Ascending aorta (tissue), 2 donors: ENCODE measurements at regions not wholly inside any gene's neighbourhood (a gene's known extent, or its start where the extent isn't known, plus 50 kb on each side); places are given as distances from the start of the nearest gene placed in this dataset.

Source experiments
- DNase-seq, 2 donors: peaks; one replicate each; pipeline ENCODE4 v3.0.0-alpha.2; 2019; ENCODE audit warnings: low spot score in 2 of 2
- H3K27ac ChIP-seq, 2 donors: fragments of 200-600 bp; sonication (generic); one replicate each; pipeline ENCODE4 v1.5.1; 2016 to 2017; ENCODE audit warnings: mild to moderate bottlenecking in 1 of 2
- H3K27me3 ChIP-seq: fragments of 200-600 bp; sonication (generic); one replicate; pipeline ENCODE4 v1.5.1; 2017
- H3K36me3 ChIP-seq, 2 donors: fragments of 200-600 bp; sonication (generic); one replicate each; pipeline ENCODE4 v1.5.1; 2016
- H3K4me1 ChIP-seq, 2 donors: fragments of 200-600 bp; sonication (generic); one replicate each; pipeline ENCODE4 v1.5.1; 2016 to 2017; ENCODE audit warnings: mild to moderate bottlenecking in 1 of 2
- H3K4me3 ChIP-seq, 2 donors: fragments of 200-600 bp; sonication (generic); one replicate each; pipeline ENCODE4 v1.5.1; 2016 to 2017; ENCODE audit warnings: mild to moderate bottlenecking in 1 of 2
- H3K9me3 ChIP-seq, 2 donors: fragments of 200-600 bp; sonication (generic); one replicate each; pipeline ENCODE4 v1.5.1; 2016
- CTCF ChIP-seq, 3 experiments: fragments of 200-600 bp in 2 of 3; fragments of 450-650 bp in 1 of 3; sonication (generic) in 2 of 3; IDR thresholded peaks; one replicate each; pipeline ENCODE4 v1.5.1; 2016 to 2019; ENCODE audit warnings: antibody characterized with exemption in 3 of 3, mild to moderate bottlenecking in 1 of 3, moderate library complexity in 1 of 3
- intact Hi-C: fragments of 100-400 bp; cut with DNase I; formaldehyde crosslinking; loops from one replicate; pipeline ENCODE4 v1.15.1; 2023

GRCh38 chr1:162919034-162919433 lies 58.1 kb upstream of the CCDC190 start:
- DNase-seq = no peak
- H3K4me1 ChIP-seq = no peaks in the 10 kb centered on the region
- H3K9me3 ChIP-seq = peaks cover 0 to 4% of the 10 kb centered on the region in 2 donors
- no peaks in the 10 kb centered on the region for H3K36me3 ChIP-seq
- H3K27ac ChIP-seq = no peak overlapping the region
- no peak for TF ChIP-seq CTCF (IDR thresholded peaks at IDR 0.05)
- H3K27me3 ChIP-seq = no peaks in the 10 kb centered on the region
- no peak overlapping the region for H3K4me3 ChIP-seq
- intact Hi-C loops = no loop called here

GRCh38 chr1:162918151-162918754 lies 57.3 kb upstream of the CCDC190 start:
- H3K36me3 ChIP-seq = no peaks in the 10 kb centered on the region
- H3K27me3 ChIP-seq = no peaks in the 10 kb centered on the region
- H3K4me1 ChIP-seq = no peaks in the 10 kb centered on the region
- H3K27ac ChIP-seq = no peak overlapping the region
- intact Hi-C loops = no loop called here
- no peak for TF ChIP-seq CTCF (IDR thresholded peaks at IDR 0.05)
- no peak for DNase-seq
- H3K9me3 ChIP-seq = peaks cover 0 to 4% of the 10 kb centered on the region in 2 donors
- no peak overlapping the region for H3K4me3 ChIP-seq

- Histone ChIP-seq H3K4me3 (no peak overlapping the region), H3K36me3 (no peaks in the 10 kb centered on the region), H3K9me3 (peaks cover 0 to 12% of the 10 kb centered on the region in 2 donors), H3K27me3 (no peaks in the 10 kb centered on the region), H3K4me1 (no peaks in the 10 kb centered on the region), H3K27ac (no peak overlapping the region)
- intact Hi-C loops = no loop called here
- TF ChIP-seq CTCF (IDR thresholded peaks at IDR 0.05) = no peak
- DNase-seq = no peak
Observed at GRCh38 chr1:162916821-162917613, 56.0 kb upstream of the CCDC190 start.

GRCh38 chr1:162916407-162916806 lies 55.4 kb upstream of the CCDC190 start:
- TF ChIP-seq CTCF (IDR thresholded peaks at IDR 0.05) = no peak
- intact Hi-C loops = no loop called here
- Histone ChIP-seq H3K36me3 (no peaks in the 10 kb centered on the region), H3K27ac (no peak overlapping the region), H3K9me3 (peaks cover 0 to 18% of the 10 kb centered on the region in 2 donors), H3K4me1 (no peaks in the 10 kb centered on the region), H3K27me3 (no peaks in the 10 kb centered on the region), H3K4me3 (no peak overlapping the region)
- DNase-seq = no peak

GRCh38 chr1:162914601-162915000 lies 53.6 kb upstream of the CCDC190 start:
- Histone ChIP-seq H3K27me3 (no peaks in the 10 kb centered on the region), H3K36me3 (no peaks in the 10 kb centered on the region), H3K4me3 (no peak overlapping the region), H3K4me1 (no peaks in the 10 kb centered on the region), H3K27ac (no peak overlapping the region), H3K9me3 (peaks cover 0 to 18% of the 10 kb centered on the region in 2 donors)
- DNase-seq = no peak
- TF ChIP-seq CTCF (IDR thresholded peaks at IDR 0.05) = no peak
- intact Hi-C loops = no loop called here
